ENCODE measurements at regions not wholly inside any gene's neighbourhood (a gene's known extent, or its start where the extent isn't known, plus 50 kb on each side); places are given as distances from the start of the nearest gene placed in this dataset.
A peak's percentile ranks its signal among the peaks of the same experiment; 100 is the strongest.

- DNase-seq: no peak
- CTCF ChIA-PET: no interaction called here
- no peak overlapping the region for H3K4me3 ChIP-seq (ENCODE audit: low read depth, low read length)
- Mint-ChIP-seq H3K36me3 (ENCODE audit: insufficient read depth, unreplicated experiment) (no peaks in the 10 kb centered on the region), H3K27ac (ENCODE audit: unreplicated experiment) (no peak overlapping the region), H3K9me3 (ENCODE audit: unreplicated experiment) (peaks cover 6% of the 10 kb centered on the region), H3K27me3 (ENCODE audit: insufficient read depth, unreplicated experiment) (no peaks in the 10 kb centered on the region), H3K4me1 (ENCODE audit: low read depth, unreplicated experiment) (no peaks in the 10 kb centered on the region), H3K4me3 (ENCODE audit: unreplicated experiment) (no peak overlapping the region)
- POLR2A ChIA-PET: no interaction called here
- no TSS peak for BruUV-seq (replicated peaks)
- no peaks in the 10 kb centered on the region for H3K9me3 ChIP-seq
- no peak for TF ChIP-seq CTCF (IDR thresholded peaks at IDR 0.05; ENCODE audit: insufficient read depth in 1 of 2, low read depth in 1 of 2, low read length in 1 of 2, severe bottlenecking in 1 of 2, unreplicated experiment in 1 of 2)
- intact Hi-C loops (cut with micrococcal nuclease; ENCODE audit: unreplicated experiment): no loop called here
- no peaks in the 10 kb centered on the region for H3K36me3 ChIP-seq (ENCODE audit: control insufficient read depth, insufficient read depth, low read length)
- no peaks in the 10 kb centered on the region for H3K27me3 ChIP-seq (replicated peaks; ENCODE audit: control insufficient read depth, insufficient read depth, low read length)
- no peaks in the 10 kb centered on the region for H3K4me1 ChIP-seq
These were observed 919.0 kb downstream of the RAPGEF2 start for GRCh38 chr4:160021870-160022269.

- Mint-ChIP-seq H3K27me3 (ENCODE audit: insufficient read depth, unreplicated experiment) (no peaks in the 10 kb centered on the region), H3K27ac (ENCODE audit: unreplicated experiment) (no peak overlapping the region), H3K9me3 (ENCODE audit: unreplicated experiment) (peaks cover 6% of the 10 kb centered on the region), H3K36me3 (ENCODE audit: insufficient read depth, unreplicated experiment) (no peaks in the 10 kb centered on the region), H3K4me3 (ENCODE audit: unreplicated experiment) (no peak overlapping the region), H3K4me1 (ENCODE audit: low read depth, unreplicated experiment) (no peaks in the 10 kb centered on the region)
- CTCF ChIA-PET: no interaction called here
- H3K4me1 ChIP-seq: no peaks in the 10 kb centered on the region
- POLR2A ChIA-PET: no interaction called here
- BruUV-seq (replicated peaks): no TSS peak
- H3K36me3 ChIP-seq (ENCODE audit: control insufficient read depth, insufficient read depth, low read length): no peaks in the 10 kb centered on the region
- no peaks in the 10 kb centered on the region for H3K9me3 ChIP-seq
- TF ChIP-seq CTCF (IDR thresholded peaks at IDR 0.05; ENCODE audit: insufficient read depth in 1 of 2, low read depth in 1 of 2, low read length in 1 of 2, severe bottlenecking in 1 of 2, unreplicated experiment in 1 of 2): no peak
- no peaks in the 10 kb centered on the region for H3K27me3 ChIP-seq (replicated peaks; ENCODE audit: control insufficient read depth, insufficient read depth, low read length)
- H3K4me3 ChIP-seq (ENCODE audit: low read depth, low read length): no peak overlapping the region
- intact Hi-C loops (cut with micrococcal nuclease; ENCODE audit: unreplicated experiment): no loop called here
- DNase-seq: peak; percentile 38 to 55
These were observed 923.8 kb downstream of the RAPGEF2 start for GRCh38 chr4:160026721-160027120.

GRCh38 chr4:160034501-160034900, 931.6 kb downstream of the RAPGEF2 start:
- POLR2A ChIA-PET: no interaction called here
- BruUV-seq (replicated peaks): no TSS peak
- H3K4me1 ChIP-seq: no peaks in the 10 kb centered on the region

More at GRCh38 chr4:160034501-160034900, 931.6 kb downstream of the RAPGEF2 start:
- Mint-ChIP-seq H3K27ac (ENCODE audit: unreplicated experiment) (no peak overlapping the region), H3K27me3 (ENCODE audit: insufficient read depth, unreplicated experiment) (no peaks in the 10 kb centered on the region), H3K36me3 (ENCODE audit: insufficient read depth, unreplicated experiment) (no peaks in the 10 kb centered on the region), H3K4me1 (ENCODE audit: low read depth, unreplicated experiment) (no peaks in the 10 kb centered on the region), H3K4me3 (ENCODE audit: unreplicated experiment) (no peak overlapping the region), H3K9me3 (ENCODE audit: unreplicated experiment) (no peaks in the 10 kb centered on the region)
- H3K36me3 ChIP-seq (ENCODE audit: control insufficient read depth, insufficient read depth, low read length): no peaks in the 10 kb centered on the region
- DNase-seq: no peak
- 0 out of 2 replicates have a peak, but pooled peaks cover 8% of the 10 kb centered on the region for H3K9me3 ChIP-seq
- no peak overlapping the region for H3K4me3 ChIP-seq (ENCODE audit: low read depth, low read length)
- no peak for TF ChIP-seq CTCF (IDR thresholded peaks at IDR 0.05; ENCODE audit: insufficient read depth in 1 of 2, low read depth in 1 of 2, low read length in 1 of 2, severe bottlenecking in 1 of 2, unreplicated experiment in 1 of 2)
- CTCF ChIA-PET: no interaction called here
- intact Hi-C loops (cut with micrococcal nuclease; ENCODE audit: unreplicated experiment): no loop called here
- no peaks in the 10 kb centered on the region for H3K27me3 ChIP-seq (replicated peaks; ENCODE audit: control insufficient read depth, insufficient read depth, low read length)

All from Caco-2 (cell line).